Progenitor cell of endocrine pancreas (in vitro differentiated cells): ENCODE measurements at regions not wholly inside any gene's neighbourhood (a gene's known extent, or its start where the extent isn't known, plus 50 kb on each side); places are given as distances from the start of the nearest gene placed in this dataset.
A peak's percentile ranks its signal among the peaks of the same experiment; 100 is the strongest.

Experiments
- DNase-seq: peaks from one replicate; pipeline ENCODE4 v3.0.0; 2021; ENCODE audit warnings: low spot score; ENCODE audit not compliant: unreplicated experiment
- H3K27ac Mint-ChIP-seq: 2 replicates; pipeline ENCODE4 v1.8.0; 2021; ENCODE audit warnings: mild to moderate bottlenecking, moderate library complexity, mixed read lengths
- H3K27me3 Mint-ChIP-seq: 2 replicates; pipeline ENCODE4 v1.8.0; 2021; ENCODE audit warnings: mixed read lengths
- H3K36me3 Mint-ChIP-seq: 2 replicates; pipeline ENCODE4 v1.8.0; 2022; ENCODE audit warnings: mixed read lengths; ENCODE audit not compliant: insufficient read depth
- H3K4me1 Mint-ChIP-seq: 2 replicates; pipeline ENCODE4 v1.8.0; 2021; ENCODE audit warnings: low read depth, mixed read lengths
- H3K4me3 Mint-ChIP-seq: 2 replicates; pipeline ENCODE4 v1.8.0; 2021; ENCODE audit warnings: low read depth, mild to moderate bottlenecking, moderate library complexity, mixed read lengths
- H3K9me3 Mint-ChIP-seq: 2 replicates; pipeline ENCODE4 v1.8.0; 2021; ENCODE audit warnings: low read depth, mixed read lengths
- TF ChIP-seq, protein P1 (sequence below): fragments of 200-600 bp; sonication (generic); IDR thresholded peaks from one replicate; pipeline ENCODE4 v1.5.0; 2021; ENCODE audit warnings: antibody characterized with exemption, mild to moderate bottlenecking; ENCODE audit not compliant: unreplicated experiment

DNA sequence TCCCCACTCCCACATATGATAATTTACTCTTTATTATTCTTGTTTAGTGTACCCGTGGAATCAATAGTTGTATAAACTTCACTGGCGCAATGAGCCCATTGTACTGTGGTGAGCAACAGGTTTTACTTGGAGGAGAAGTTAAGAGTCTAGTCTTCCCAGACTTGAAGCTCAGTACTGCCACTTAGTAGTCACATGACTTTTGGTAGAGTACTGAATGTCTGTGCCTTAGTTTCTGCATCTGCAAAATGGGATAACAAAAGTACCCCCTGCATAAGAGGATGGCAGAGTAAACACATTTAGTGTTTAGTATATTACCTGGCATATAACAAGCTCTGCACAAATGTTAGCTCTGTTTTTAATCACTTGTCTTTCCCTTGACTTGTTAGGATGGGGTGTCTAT lies 375.5 kb downstream of the VRK1 start:
- no peaks in the 10 kb centered on the region for H3K4me1 Mint-ChIP-seq
- TF ChIP-seq, protein P1, sequence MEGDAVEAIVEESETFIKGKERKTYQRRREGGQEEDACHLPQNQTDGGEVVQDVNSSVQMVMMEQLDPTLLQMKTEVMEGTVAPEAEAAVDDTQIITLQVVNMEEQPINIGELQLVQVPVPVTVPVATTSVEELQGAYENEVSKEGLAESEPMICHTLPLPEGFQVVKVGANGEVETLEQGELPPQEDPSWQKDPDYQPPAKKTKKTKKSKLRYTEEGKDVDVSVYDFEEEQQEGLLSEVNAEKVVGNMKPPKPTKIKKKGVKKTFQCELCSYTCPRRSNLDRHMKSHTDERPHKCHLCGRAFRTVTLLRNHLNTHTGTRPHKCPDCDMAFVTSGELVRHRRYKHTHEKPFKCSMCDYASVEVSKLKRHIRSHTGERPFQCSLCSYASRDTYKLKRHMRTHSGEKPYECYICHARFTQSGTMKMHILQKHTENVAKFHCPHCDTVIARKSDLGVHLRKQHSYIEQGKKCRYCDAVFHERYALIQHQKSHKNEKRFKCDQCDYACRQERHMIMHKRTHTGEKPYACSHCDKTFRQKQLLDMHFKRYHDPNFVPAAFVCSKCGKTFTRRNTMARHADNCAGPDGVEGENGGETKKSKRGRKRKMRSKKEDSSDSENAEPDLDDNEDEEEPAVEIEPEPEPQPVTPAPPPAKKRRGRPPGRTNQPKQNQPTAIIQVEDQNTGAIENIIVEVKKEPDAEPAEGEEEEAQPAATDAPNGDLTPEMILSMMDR = no peak
- no peaks in the 10 kb centered on the region for H3K36me3 Mint-ChIP-seq
- no peak overlapping the region for H3K27ac Mint-ChIP-seq
- H3K9me3 Mint-ChIP-seq = no peaks in the 10 kb centered on the region
- DNase-seq = no peak
- no peak overlapping the region for H3K4me3 Mint-ChIP-seq
- H3K27me3 Mint-ChIP-seq = peaks cover 18% of the 10 kb centered on the region

DNA sequence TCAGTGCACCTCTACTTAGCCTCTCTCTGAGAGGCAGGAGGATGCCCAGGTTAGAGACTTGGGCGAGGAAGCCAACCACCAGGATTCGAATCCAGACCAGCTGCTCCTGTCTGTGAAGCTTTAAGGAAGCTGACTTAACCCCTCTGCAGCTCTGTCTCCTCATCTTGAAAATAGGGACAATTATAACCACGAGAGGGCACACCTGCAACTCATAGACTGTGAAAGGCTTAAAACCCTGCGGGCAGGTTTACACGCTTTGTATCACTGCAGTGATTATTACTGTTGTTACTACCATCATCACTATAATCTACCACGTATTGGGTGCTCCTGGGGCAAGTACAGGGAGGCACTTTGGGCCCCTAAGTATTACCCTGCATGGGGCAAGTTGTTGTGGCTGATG lies 379.8 kb downstream of the VRK1 start:
- TF ChIP-seq, protein P1 = peak; percentile 47
- DNase-seq = no peak
- H3K4me1 Mint-ChIP-seq = no peaks in the 10 kb centered on the region
- H3K4me3 Mint-ChIP-seq = no peak overlapping the region
- H3K9me3 Mint-ChIP-seq = peaks cover 5% of the 10 kb centered on the region
- H3K27ac Mint-ChIP-seq = no peak overlapping the region
- peaks cover 23% of the 10 kb centered on the region for H3K27me3 Mint-ChIP-seq
- H3K36me3 Mint-ChIP-seq = no peaks in the 10 kb centered on the region

DNA sequence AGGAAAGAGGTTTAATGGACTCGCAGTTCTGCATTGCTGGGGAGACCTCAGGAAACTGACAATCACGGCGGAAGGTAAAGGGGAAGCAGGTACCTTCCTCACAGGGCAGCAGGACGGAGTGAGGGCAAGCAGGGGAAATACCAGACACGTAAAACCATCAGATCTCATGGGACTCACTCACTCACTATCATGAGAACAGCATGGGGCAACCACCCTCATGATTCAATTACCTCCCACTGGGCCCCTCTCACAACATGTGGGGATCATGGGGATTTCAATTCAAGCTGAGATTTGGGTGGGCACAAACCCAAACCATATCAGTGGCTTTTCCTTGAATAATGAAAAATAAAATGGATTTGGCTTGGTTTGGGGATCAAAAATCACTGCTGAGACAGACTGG lies 380.5 kb downstream of the VRK1 start:
- peaks cover 27% of the 10 kb centered on the region for H3K27me3 Mint-ChIP-seq

DNA sequence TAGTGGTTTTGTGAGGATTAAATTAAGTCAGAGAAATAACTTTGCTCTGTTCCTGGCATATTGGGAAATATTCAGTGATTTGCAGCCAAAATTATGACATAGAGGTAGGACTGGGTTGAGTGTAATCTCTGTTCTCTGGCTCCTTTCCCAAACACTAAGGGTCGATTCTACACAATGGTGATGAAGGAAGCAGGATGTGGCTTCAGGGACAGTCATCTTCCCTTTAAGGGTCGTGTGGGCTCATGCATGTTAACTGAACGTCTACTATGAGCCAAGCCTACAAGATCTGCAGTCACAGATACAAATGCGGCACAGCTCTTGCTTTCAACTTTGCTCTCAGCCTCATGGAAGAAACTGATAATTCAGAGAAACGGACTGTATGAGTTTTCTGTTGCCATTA lies 381.6 kb downstream of the VRK1 start:
- Mint-ChIP-seq H3K36me3 (no peaks in the 10 kb centered on the region), H3K4me1 (no peaks in the 10 kb centered on the region), H3K9me3 (peaks cover 5% of the 10 kb centered on the region), H3K27me3 (peaks cover 31% of the 10 kb centered on the region), H3K27ac (no peak overlapping the region), H3K4me3 (no peak overlapping the region)
- TF ChIP-seq, protein P1 = no peak
- no peak for DNase-seq

More for the DNA sequence above, 380.5 kb downstream of the VRK1 start:
- no peak for DNase-seq
- Mint-ChIP-seq H3K4me3 (no peak overlapping the region), H3K36me3 (no peaks in the 10 kb centered on the region), H3K4me1 (no peaks in the 10 kb centered on the region), H3K9me3 (peaks cover 5% of the 10 kb centered on the region), H3K27ac (no peak overlapping the region)
- TF ChIP-seq, protein P1 = no peak

DNA sequence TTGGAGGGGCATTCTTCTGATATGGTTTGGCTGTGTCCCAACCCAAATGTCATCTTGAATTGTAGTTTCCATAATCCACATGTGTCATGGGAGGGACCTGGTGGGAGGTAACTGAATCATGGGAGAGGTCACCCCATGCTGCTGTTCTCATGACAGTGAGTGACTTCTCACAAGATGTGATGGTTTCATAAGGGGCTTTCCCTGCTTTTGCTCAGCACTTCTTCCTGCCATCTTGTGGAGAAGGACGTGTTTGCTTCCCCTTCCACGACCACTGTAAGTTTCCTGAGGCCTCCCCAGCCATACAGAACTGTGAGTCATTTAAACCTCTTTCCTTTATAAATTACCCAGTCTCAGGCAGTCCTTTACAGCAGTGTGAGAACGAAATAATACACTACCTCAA lies 382.4 kb downstream of the VRK1 start:
- no peak for DNase-seq
- H3K27me3 Mint-ChIP-seq = peaks cover 31% of the 10 kb centered on the region
- peaks cover 5% of the 10 kb centered on the region for H3K9me3 Mint-ChIP-seq

More for the DNA sequence above, 382.4 kb downstream of the VRK1 start:
- H3K27ac Mint-ChIP-seq = no peak overlapping the region
- H3K36me3 Mint-ChIP-seq = no peaks in the 10 kb centered on the region
- TF ChIP-seq, protein P1 = no peak
- H3K4me3 Mint-ChIP-seq = no peak overlapping the region
- no peaks in the 10 kb centered on the region for H3K4me1 Mint-ChIP-seq
